Testis (tissue), 2 donors: ENCODE measurements at regions not wholly inside any gene's neighbourhood (a gene's known extent, or its start where the extent isn't known, plus 50 kb on each side); places are given as distances from the start of the nearest gene placed in this dataset.

Experiments
- POLR2A ChIP-seq: fragments of 450-650 bp; IDR thresholded peaks from one replicate; pipeline ENCODE4 v1.6.1; 2017; ENCODE audit warnings: antibody characterized with exemption, mild to moderate bottlenecking, moderate library complexity
- TF ChIP-seq, protein P1 (sequence below), 3 experiments: fragments of 450-650 bp in 2 of 3; fragments of 200-600 bp in 1 of 3; sonication (generic) in 1 of 3; IDR thresholded peaks; one replicate each; pipeline ENCODE4 v1.5.1; 2016 to 2019; ENCODE audit warnings: antibody characterized with exemption in 3 of 3, mild to moderate bottlenecking in 2 of 3, moderate library complexity in 1 of 3

DNA sequence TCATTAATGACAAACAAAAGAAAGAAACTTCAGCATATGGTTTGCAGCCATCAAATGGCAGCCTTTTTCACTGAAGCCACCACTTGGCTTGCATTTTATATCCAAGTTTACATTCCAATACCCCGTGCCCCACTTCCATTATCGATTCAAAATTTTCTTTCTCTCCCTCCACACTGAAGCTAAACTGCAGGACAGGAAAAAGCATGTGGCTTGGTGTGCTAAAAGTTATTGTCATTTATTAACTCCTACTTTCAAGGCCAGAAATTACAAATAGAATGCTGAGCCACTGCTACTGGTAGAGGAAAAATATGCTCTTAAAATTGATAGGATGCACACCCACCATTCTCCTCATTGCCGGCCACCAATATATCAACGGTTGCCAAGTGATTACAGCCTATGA lies 351.6 kb upstream of the DUSP10 start:
- no peak for TF ChIP-seq POLR2A
- TF ChIP-seq, protein P1, sequence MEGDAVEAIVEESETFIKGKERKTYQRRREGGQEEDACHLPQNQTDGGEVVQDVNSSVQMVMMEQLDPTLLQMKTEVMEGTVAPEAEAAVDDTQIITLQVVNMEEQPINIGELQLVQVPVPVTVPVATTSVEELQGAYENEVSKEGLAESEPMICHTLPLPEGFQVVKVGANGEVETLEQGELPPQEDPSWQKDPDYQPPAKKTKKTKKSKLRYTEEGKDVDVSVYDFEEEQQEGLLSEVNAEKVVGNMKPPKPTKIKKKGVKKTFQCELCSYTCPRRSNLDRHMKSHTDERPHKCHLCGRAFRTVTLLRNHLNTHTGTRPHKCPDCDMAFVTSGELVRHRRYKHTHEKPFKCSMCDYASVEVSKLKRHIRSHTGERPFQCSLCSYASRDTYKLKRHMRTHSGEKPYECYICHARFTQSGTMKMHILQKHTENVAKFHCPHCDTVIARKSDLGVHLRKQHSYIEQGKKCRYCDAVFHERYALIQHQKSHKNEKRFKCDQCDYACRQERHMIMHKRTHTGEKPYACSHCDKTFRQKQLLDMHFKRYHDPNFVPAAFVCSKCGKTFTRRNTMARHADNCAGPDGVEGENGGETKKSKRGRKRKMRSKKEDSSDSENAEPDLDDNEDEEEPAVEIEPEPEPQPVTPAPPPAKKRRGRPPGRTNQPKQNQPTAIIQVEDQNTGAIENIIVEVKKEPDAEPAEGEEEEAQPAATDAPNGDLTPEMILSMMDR (IDR thresholded peaks at IDR 0.05), result no peak
